ENCODE measurements at regions not wholly inside any gene's neighbourhood (a gene's known extent, or its start where the extent isn't known, plus 50 kb on each side); places are given as distances from the start of the nearest gene placed in this dataset.

DNA sequence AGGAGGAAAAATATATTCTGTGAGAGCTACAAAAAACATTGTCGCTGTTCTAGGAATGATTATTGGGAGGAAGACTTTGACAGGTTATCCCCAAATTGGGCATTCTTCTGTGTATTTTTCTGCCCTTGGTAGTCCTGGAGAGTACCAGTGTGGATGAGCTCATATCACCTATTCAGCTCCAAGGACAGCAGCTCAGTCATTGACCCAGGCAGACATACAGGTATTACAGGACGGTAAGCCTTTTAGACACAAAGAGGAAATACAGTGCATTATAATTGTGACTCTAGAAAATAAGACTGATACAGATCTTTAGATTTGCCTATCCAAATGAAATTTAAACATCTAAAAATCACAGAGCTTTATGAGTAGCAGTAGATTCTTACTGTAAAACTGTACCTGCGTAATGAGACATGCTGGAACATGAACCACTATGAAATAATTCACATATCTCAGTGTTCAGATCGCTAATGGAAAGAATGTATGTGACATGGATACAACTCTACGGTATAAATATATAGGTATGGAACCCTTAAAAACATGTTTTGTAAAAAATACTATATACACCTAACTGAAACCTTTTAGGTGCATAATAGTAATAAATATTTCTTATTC is 56.0 kb downstream of the PLK2 start:
- Histone ChIP-seq H3K9me3 (ENCODE audit: control insufficient read depth, insufficient read depth, low read length) (no peaks in the 10 kb centered on the region), H3K27ac (ENCODE audit: low read depth, low read length) (no peak overlapping the region), H3K27me3 (ENCODE audit: control insufficient read depth, insufficient read depth, low read length) (no peaks in the 10 kb centered on the region), H3K4me3 (ENCODE audit: low read depth, low read length) (no peak overlapping the region)
- POLR2A ChIA-PET = no interaction called here
- TF ChIP-seq CTCF (IDR thresholded peaks at IDR 0.05; ENCODE audit: low read depth, low read length) = no peak
- no peak for DNase-seq (ENCODE audit: low read depth, low spot score)
- CTCF ChIA-PET = no interaction called here

DNA sequence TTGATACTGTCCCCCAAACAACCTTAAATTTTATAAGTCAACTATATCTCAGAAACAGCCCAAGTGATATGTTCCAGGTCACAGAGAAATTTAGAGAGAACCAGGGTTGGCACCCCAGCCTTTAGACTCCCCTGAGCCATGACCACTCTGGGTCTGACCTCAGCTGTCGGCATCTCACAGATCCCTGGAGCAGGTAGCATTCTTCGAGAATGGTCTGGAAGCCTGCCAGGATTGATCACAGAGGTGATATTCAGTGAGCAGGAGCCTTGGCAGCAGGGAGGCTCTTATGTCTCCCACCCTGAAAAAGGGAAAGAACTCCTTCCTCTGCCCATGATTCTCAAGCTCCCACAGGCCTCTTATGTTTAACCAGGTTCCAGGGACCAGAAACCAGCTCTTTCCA is 58.2 kb downstream of the PLK2 start:
- Histone ChIP-seq H3K4me3 (ENCODE audit: low read depth, low read length) (no peak overlapping the region), H3K27ac (ENCODE audit: low read depth, low read length) (no peak overlapping the region), H3K9me3 (ENCODE audit: control insufficient read depth, insufficient read depth, low read length) (no peaks in the 10 kb centered on the region), H3K27me3 (ENCODE audit: control insufficient read depth, insufficient read depth, low read length) (no peaks in the 10 kb centered on the region)
- POLR2A ChIA-PET = no interaction called here
- CTCF ChIA-PET = no interaction called here
- DNase-seq (ENCODE audit: low read depth, low spot score) = no peak
- TF ChIP-seq CTCF (IDR thresholded peaks at IDR 0.05; ENCODE audit: low read depth, low read length) = no peak

GRCh38 chr5:58400737-58401136 is 59.1 kb downstream of the PLK2 start:
- Histone ChIP-seq H3K27ac (ENCODE audit: low read depth, low read length) (no peak overlapping the region), H3K4me3 (ENCODE audit: low read depth, low read length) (no peak overlapping the region), H3K9me3 (ENCODE audit: control insufficient read depth, insufficient read depth, low read length) (no peaks in the 10 kb centered on the region), H3K27me3 (ENCODE audit: control insufficient read depth, insufficient read depth, low read length) (no peaks in the 10 kb centered on the region)
- no peak for TF ChIP-seq CTCF (IDR thresholded peaks at IDR 0.05; ENCODE audit: low read depth, low read length)
- POLR2A ChIA-PET = no interaction called here
- CTCF ChIA-PET = no interaction called here
- DNase-seq (ENCODE audit: low read depth, low spot score) = no peak

DNA sequence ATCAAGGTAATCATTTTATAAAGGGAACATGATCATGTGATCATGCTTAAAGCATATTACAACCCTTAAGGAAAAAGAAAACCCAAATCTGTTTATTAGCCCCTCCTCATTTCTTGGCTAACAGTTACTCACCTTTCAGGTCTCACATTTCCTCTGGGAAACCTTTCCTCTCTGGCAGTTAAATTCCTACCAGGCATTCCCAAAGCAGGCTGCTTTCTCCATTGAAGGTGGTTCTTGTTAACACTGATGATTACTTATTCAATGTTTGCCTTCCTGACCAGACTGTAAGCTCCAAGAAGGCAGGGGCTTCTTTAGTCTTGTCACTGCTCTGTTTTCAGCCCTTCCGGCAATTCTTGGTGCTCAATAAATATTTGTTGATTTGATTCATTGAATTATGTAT is 59.9 kb downstream of the PLK2 start:
- H3K9me3 ChIP-seq (ENCODE audit: control insufficient read depth, insufficient read depth, low read length) = no peaks in the 10 kb centered on the region
- DNase-seq (ENCODE audit: low read depth, low spot score) = no peak
- no peak overlapping the region for H3K27ac ChIP-seq (ENCODE audit: low read depth, low read length)
- CTCF ChIA-PET = no interaction called here
- POLR2A ChIA-PET = no interaction called here
- no peak for TF ChIP-seq CTCF (IDR thresholded peaks at IDR 0.05; ENCODE audit: low read depth, low read length)
- no peak overlapping the region for H3K4me3 ChIP-seq (ENCODE audit: low read depth, low read length)
- H3K27me3 ChIP-seq (ENCODE audit: control insufficient read depth, insufficient read depth, low read length) = no peaks in the 10 kb centered on the region

GRCh38 chr5:58394339-58394738 is 65.5 kb downstream of the PLK2 start:
- H3K27me3 ChIP-seq (ENCODE audit: control insufficient read depth, insufficient read depth, low read length) = no peaks in the 10 kb centered on the region
- ChIA-PET CTCF (no interaction called here), POLR2A (no interaction called here)
- no peak for TF ChIP-seq CTCF (IDR thresholded peaks at IDR 0.05; ENCODE audit: low read depth, low read length)
- H3K27ac ChIP-seq (ENCODE audit: low read depth, low read length) = no peak overlapping the region
- H3K4me3 ChIP-seq (ENCODE audit: low read depth, low read length) = no peak overlapping the region
- DNase-seq (ENCODE audit: low read depth, low spot score) = no peak
- H3K9me3 ChIP-seq (ENCODE audit: control insufficient read depth, insufficient read depth, low read length) = no peaks in the 10 kb centered on the region
